ENCODE measurements at regions not wholly inside any gene's neighbourhood (a gene's known extent, or its start where the extent isn't known, plus 50 kb on each side); places are given as distances from the start of the nearest gene placed in this dataset.

GRCh38 chr12:46492471-46493085, 120.0 kb upstream of the SLC38A2 start:
- peak overlapping the region; percentile 83 for H3K4me3 Mint-ChIP-seq
- peaks cover 28% of the 10 kb centered on the region for H3K36me3 Mint-ChIP-seq (ENCODE audit: low read depth)
- peak; percentile 72 for DNase-seq
- H3K4me1 Mint-ChIP-seq (ENCODE audit: low read depth), result peaks cover 55% of the 10 kb centered on the region
- no peak for TF ChIP-seq CTCF (IDR thresholded peaks at IDR 0.05)
- H3K27ac Mint-ChIP-seq, result peak overlapping the region; percentile 89
- H3K9me3 Mint-ChIP-seq, result no peaks in the 10 kb centered on the region
- peaks cover 2% of the 10 kb centered on the region; the same call in 1 of the 2 replicates for H3K27me3 Mint-ChIP-seq (ENCODE audit: insufficient read depth)

- H3K4me1 Mint-ChIP-seq (ENCODE audit: low read depth), result peaks cover 55% of the 10 kb centered on the region
- peaks cover 28% of the 10 kb centered on the region for H3K36me3 Mint-ChIP-seq (ENCODE audit: low read depth)
- peaks cover 2% of the 10 kb centered on the region; the same call in 1 of the 2 replicates for H3K27me3 Mint-ChIP-seq (ENCODE audit: insufficient read depth)
- H3K27ac Mint-ChIP-seq, result peak overlapping the region; percentile 89; the same call in 1 of the 2 replicates
- no peak for TF ChIP-seq CTCF (IDR thresholded peaks at IDR 0.05)
- no peaks in the 10 kb centered on the region for H3K9me3 Mint-ChIP-seq
- no peak overlapping the region; the same call in 1 of the 2 replicates for H3K4me3 Mint-ChIP-seq
- no peak for DNase-seq
Observed at GRCh38 chr12:46491548-46491947, 119.0 kb upstream of the SLC38A2 start.

- peaks cover 2% of the 10 kb centered on the region; the same call in 1 of the 2 replicates for H3K27me3 Mint-ChIP-seq (ENCODE audit: insufficient read depth)
- peak; percentile 16 for DNase-seq
- H3K36me3 Mint-ChIP-seq (ENCODE audit: low read depth), result peaks cover 28% of the 10 kb centered on the region
- TF ChIP-seq CTCF (IDR thresholded peaks at IDR 0.05), result no peak
- H3K4me1 Mint-ChIP-seq (ENCODE audit: low read depth), result peaks cover 55% of the 10 kb centered on the region
- H3K4me3 Mint-ChIP-seq, result peak overlapping the region; percentile 43
- H3K9me3 Mint-ChIP-seq, result no peaks in the 10 kb centered on the region
- peak overlapping the region; percentile 61 for H3K27ac Mint-ChIP-seq
Observed at GRCh38 chr12:46490635-46491034, 118.1 kb upstream of the SLC38A2 start.

- H3K36me3 Mint-ChIP-seq (ENCODE audit: low read depth), result peaks cover 28% of the 10 kb centered on the region
- H3K9me3 Mint-ChIP-seq, result no peaks in the 10 kb centered on the region
- TF ChIP-seq CTCF (IDR thresholded peaks at IDR 0.05), result no peak
- H3K4me1 Mint-ChIP-seq (ENCODE audit: low read depth), result peaks cover 53% of the 10 kb centered on the region
- peaks cover 2% of the 10 kb centered on the region; the same call in 1 of the 2 replicates for H3K27me3 Mint-ChIP-seq (ENCODE audit: insufficient read depth)
- H3K27ac Mint-ChIP-seq, result peak overlapping the region; percentile 2; the same call in 1 of the 2 replicates
- no peak for DNase-seq
- H3K4me3 Mint-ChIP-seq, result no peak overlapping the region
Observed at GRCh38 chr12:46489951-46490388, 117.4 kb upstream of the SLC38A2 start.

- TF ChIP-seq CTCF (IDR thresholded peaks at IDR 0.05), result no peak
- H3K27ac Mint-ChIP-seq, result no peak overlapping the region
- peaks cover 39% of the 10 kb centered on the region for H3K4me1 Mint-ChIP-seq (ENCODE audit: low read depth)
- no peak for DNase-seq
- H3K36me3 Mint-ChIP-seq (ENCODE audit: low read depth), result peaks cover 20% of the 10 kb centered on the region
- no peaks in the 10 kb centered on the region for H3K9me3 Mint-ChIP-seq
- peaks cover 2% of the 10 kb centered on the region; the same call in 1 of the 2 replicates for H3K27me3 Mint-ChIP-seq (ENCODE audit: insufficient read depth)
- H3K4me3 Mint-ChIP-seq, result no peak overlapping the region
Observed at GRCh38 chr12:46487567-46488131, 115.1 kb upstream of the SLC38A2 start.

All from HFFc6 (cell line).